Hematopoietic multipotent progenitor cell treated with erythropoietin and hydrocortisone succinate and interleukin-3 and kit ligand, for 15 days (in vitro differentiated cells): ENCODE measurements at regions not wholly inside any gene's neighbourhood (a gene's known extent, or its start where the extent isn't known, plus 50 kb on each side); places are given as distances from the start of the nearest gene placed in this dataset.
"Not testable (repeated sequence)": the region's sequence is repeated elsewhere in the genome, so short reads cannot be mapped to it uniquely, and the experiment has no call there.

Source experiments
- DNase-seq: peaks from one replicate; pipeline ENCODE4 v3.0.0-alpha.2; 2015; ENCODE audit warnings: low spot score

GRCh38 chr4:141534985-141535384 lies 101.4 kb upstream of the IL15 start:
- no peak for DNase-seq

DNA sequence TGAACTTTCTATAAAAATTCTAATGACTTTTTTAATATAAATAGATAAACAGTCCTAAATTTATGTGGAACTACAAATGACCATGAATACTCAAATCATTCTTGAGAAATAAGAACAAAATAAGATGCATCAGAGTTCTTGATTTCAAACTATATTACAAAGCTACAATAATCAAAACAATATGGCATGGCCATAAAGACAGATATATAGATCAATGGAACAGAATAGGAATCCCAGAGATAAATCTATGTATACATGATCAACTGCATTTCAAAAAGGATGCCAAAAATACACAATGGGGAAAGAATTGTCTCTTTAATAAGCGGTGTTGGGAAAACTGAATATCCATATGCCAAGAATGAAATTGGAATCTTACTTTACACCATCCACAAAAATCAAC lies 98.4 kb upstream of the IL15 start:
- no peak for DNase-seq

- DNase-seq: no peak
Measured at GRCh38 chr4:141540643-141541042, 95.7 kb upstream of the IL15 start.

GRCh38 chr4:141541851-141542250 lies 94.5 kb upstream of the IL15 start:
- no peak for DNase-seq

GRCh38 chr4:141543176-141543575 lies 93.2 kb upstream of the IL15 start:
- DNase-seq: no peak

GRCh38 chr4:141543706-141544105 lies 92.7 kb upstream of the IL15 start:
- no peak for DNase-seq

DNA sequence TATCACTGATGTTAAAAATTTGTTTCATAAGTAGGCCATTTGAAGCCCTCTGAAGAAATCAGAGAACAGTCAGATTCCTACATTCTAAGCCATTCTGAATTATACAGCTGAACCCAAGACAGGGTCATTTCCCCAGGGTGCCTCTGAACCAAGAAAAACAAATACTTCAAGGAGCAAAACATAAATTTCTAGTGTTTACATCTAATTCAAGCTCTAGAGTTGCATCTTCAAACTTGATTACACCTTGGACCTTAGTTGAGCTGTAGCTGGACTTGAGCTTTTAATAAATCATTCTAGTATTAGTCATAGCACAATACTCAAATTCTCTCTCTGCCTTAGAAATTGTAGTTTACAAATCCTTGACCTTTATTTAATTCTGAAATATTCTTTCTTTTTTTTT lies 87.6 kb upstream of the IL15 start:
- DNase-seq: no peak

- DNase-seq: no peak
Measured at GRCh38 chr4:141560056-141560455, 76.3 kb upstream of the IL15 start.

GRCh38 chr4:141562649-141563048 lies 73.7 kb upstream of the IL15 start:
- no peak for DNase-seq

- no peak for DNase-seq
Measured at GRCh38 chr4:141563723-141564122, 72.7 kb upstream of the IL15 start.

DNA sequence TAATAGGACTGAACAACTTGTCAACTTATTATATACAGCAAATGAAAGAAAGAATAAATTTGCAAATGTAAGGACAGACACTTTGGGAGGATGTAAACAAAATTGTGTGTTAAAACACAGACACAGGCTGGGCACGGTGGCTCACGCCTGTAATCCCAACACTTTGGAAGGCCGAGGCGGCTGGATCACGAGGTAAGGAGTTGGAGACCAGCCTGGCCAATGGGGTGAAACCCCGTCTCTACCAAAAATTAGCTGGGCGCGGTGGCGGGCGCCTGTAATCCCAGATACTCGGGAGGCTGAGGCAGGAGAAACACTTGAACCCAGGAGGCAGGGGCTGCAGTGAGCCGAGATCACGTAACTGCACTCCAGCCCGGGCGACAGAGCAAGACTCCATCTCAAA lies 71.4 kb upstream of the IL15 start:
- not testable (repeated sequence) for DNase-seq

DNA sequence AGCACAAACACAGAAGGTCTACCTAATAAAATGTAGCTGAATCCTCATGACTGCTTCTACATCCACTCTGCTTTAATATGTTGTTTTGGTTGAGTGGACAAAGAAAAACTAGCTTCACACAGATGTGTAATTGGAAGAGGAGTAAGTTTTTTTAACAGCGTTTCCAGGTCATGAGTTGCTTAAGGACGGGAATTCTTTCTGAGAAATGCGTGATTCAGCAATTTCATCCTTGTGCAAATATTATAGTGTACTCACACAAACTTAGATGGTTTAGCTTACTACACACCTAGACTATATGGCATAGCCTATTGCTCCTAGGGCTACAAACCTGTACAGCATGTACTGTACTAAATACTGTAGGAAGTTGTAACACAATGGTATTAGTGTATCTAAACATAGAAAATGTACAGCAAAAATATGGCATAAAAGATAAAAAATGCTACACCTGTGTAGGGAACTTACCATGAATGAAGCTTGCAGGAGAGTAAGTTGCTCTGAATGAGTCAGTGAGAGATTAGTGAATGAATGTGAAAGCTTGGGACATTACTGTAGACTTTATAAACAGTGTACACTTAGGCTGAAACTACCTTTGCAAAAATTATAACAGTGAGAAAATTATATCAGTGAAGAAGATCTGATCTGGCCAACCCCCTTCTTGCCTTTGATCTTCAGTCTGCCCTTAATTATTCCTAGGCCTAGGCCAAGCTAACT lies 70.8 kb upstream of the IL15 start:
- DNase-seq: no peak

DNA sequence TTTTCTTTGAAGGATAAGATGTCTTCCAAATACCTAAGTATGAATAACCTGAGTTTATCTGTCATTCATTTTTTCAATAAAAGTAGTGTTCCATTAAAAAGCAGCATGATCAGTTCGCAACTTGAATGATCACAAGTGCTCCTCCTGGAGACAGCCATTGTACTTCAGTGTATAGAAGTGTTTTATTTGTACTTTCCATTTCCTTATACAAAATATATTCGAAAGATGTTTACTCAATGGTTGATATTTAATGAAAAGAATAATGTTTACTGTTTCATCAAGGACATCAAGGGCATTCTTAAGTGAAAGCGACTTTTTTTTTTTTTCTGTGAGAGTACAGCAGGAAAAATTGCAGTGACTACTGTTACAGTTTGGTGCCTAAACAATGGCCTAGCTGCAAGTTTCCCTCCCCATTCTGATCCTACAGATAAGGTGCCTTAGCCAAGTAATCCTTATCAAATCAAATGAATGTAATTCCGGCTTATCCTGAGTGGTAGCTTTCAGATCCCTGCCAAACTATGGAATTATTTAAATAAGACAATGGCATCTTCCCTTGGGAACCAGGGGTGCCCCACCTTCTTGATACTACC lies 69.0 kb upstream of the IL15 start:
- DNase-seq: no peak

DNA sequence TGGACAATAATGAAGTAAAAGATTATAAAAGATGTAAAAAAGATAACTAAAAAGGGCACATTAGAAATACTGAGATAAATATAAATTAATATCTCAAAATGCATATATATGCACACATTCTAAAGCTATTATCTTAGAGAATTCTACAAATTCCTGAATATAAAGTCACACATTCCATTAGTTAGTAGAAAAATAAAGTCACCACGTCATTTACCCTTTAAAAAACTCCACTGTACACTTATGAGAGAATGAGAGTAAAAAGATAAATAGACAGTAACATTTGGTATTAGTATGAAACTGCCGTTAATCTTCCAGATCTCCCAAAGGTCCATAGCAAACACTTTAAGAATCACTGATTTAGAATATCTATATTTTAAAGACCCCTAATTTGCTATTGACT lies 67.2 kb upstream of the IL15 start:
- no peak for DNase-seq

DNA sequence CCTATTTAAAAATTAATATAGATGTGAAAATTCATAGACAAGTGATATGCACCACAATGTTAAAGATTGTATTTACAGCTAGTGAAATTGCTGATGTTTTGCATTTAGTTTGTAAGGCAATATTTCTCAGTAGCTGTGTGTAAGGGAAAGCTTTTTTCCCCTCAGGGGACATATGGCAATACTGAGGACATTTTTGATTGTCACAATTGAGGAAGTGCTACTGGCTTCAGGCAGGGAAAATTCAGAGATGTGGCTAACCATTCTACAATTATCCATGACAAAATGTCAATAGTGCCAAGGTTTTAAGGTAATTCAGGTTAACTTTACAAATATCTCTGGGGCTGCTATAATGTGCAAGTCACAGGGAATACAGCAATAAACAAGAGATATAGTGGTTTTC lies 66.1 kb upstream of the IL15 start:
- no peak for DNase-seq

DNA sequence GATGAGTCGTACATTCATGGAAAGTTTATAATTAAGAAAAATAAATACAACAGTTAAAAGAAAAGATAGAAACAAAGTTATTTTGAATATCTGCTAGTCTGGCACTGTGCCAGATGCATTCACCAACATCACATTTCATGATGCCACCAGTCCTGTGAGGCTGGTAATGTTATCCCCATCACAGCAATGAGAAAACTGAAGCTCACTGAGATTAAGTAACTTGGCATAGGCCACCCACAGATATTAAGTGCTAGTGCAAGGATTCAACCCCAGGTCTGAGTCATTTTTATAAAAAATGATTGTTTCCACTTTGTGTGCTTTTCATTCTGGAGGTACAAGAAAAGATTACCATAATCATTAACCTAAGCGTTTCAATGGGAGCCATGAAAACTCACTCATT lies 65.0 kb upstream of the IL15 start:
- no peak for DNase-seq

GRCh38 chr4:141571793-141572192 lies 64.6 kb upstream of the IL15 start:
- DNase-seq: no peak

DNA sequence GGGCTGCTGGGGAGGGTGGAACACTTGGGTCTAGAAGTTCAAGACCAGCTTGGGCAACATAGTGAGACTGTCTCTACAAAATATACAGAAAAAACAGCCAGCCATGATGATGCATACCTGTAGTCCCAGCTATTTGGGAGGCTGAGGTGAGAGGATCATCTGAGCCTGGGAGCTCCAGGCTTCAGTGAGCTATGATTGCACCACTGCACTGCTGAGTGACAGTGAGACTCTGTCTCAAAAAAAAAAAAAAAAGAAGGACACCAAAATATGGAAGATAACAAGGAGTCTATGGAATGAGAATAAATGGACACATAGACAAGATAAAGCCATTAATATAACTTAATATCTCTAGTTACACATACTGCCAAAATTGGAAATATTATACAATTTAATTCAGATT lies 62.7 kb upstream of the IL15 start:
- no peak for DNase-seq

- DNase-seq: no peak
Measured at GRCh38 chr4:141575884-141576283, 60.5 kb upstream of the IL15 start.

- no peak for DNase-seq
Measured at GRCh38 chr4:141576585-141577110, 59.7 kb upstream of the IL15 start.

- DNase-seq: no peak
Measured at GRCh38 chr4:141578451-141578850, 57.9 kb upstream of the IL15 start.

DNA sequence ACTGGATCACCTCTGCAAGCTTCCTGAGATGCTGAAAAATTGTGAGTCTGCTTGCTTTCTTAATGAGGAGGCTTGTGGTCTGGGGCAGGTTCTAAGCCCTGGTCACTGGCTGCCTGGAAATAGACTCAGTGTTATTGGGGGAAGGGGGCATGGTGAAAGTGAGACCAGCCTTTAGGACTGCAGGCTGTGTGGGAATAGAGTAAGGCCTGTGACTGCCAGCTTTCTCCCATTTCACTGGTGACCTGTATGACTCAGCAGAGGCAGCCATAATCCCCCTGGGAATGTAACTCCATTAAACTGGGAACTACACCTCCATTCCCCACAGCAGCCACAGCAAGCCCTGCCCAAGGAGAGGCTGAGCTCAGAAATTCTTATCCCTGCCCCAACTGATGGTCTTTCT lies 55.9 kb upstream of the IL15 start:
- no peak for DNase-seq
